ENCODE measurements at regions not wholly inside any gene's neighbourhood (a gene's known extent, or its start where the extent isn't known, plus 50 kb on each side); places are given as distances from the start of the nearest gene placed in this dataset.
A peak's percentile ranks its signal among the peaks of the same experiment; 100 is the strongest.

DNA sequence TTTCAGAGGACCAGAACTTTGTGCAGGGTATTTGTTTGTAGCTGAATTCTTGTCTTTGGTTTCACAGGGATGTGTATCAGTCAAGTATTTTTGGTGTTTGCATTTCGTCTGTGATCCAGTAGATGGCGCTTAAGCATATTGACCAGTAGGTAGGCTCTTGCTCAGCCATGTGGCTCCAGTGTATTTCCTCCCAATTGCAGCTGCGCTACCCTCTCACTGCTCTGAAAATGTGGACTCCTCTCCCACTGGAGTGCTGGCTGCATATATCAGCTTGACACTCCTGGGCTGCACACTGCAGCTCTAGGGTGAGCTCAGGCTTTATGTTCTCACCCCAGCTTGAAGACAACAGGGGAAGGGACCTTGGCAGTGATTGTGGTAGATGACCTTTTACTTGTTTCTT is 1264.3 kb upstream of the ALCAM start:
- Histone ChIP-seq H3K4me1 (no peaks in the 10 kb centered on the region), H3K27ac (no peak overlapping the region), H3K27me3 (no peaks in the 10 kb centered on the region), H3K4me3 (no peak overlapping the region), H3K36me3 (no peaks in the 10 kb centered on the region), H3K9me3 (no peaks in the 10 kb centered on the region)
- TF ChIP-seq, protein P1, sequence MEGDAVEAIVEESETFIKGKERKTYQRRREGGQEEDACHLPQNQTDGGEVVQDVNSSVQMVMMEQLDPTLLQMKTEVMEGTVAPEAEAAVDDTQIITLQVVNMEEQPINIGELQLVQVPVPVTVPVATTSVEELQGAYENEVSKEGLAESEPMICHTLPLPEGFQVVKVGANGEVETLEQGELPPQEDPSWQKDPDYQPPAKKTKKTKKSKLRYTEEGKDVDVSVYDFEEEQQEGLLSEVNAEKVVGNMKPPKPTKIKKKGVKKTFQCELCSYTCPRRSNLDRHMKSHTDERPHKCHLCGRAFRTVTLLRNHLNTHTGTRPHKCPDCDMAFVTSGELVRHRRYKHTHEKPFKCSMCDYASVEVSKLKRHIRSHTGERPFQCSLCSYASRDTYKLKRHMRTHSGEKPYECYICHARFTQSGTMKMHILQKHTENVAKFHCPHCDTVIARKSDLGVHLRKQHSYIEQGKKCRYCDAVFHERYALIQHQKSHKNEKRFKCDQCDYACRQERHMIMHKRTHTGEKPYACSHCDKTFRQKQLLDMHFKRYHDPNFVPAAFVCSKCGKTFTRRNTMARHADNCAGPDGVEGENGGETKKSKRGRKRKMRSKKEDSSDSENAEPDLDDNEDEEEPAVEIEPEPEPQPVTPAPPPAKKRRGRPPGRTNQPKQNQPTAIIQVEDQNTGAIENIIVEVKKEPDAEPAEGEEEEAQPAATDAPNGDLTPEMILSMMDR (IDR thresholded peaks at IDR 0.05) = peak in 2 of 3 experiments; percentile 11 to 26
- DNase-seq (ENCODE audit: low spot score in 2 of 2) = no peak
- intact Hi-C loops (cut with DNase I) = no loop called here

DNA sequence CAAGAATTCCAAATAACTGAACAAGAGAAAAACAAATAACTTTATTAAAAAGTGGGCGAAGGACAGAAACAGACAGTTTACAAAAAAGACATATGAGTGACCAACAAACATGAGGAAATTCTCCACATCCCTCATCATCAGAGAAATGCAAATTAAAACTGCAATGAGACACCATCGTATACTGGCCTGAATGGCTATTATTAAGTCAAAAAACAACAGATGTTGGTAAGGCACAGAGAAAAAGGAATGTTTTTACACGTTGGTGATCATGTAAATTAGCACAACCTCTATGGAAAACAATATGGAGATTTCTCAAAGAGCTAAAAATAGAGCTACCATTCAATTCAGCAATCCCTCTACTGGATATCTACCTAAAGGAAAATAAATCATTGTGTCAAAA is 1260.4 kb upstream of the ALCAM start:
- Histone ChIP-seq H3K27me3 (no peaks in the 10 kb centered on the region), H3K4me3 (no peak overlapping the region), H3K9me3 (no peaks in the 10 kb centered on the region), H3K4me1 (no peaks in the 10 kb centered on the region), H3K27ac (no peak overlapping the region), H3K36me3 (no peaks in the 10 kb centered on the region)
- intact Hi-C loops (cut with DNase I) = no loop called here
- TF ChIP-seq, protein P1 (IDR thresholded peaks at IDR 0.05) = no peak
- DNase-seq (ENCODE audit: low spot score in 2 of 2) = no peak

DNA sequence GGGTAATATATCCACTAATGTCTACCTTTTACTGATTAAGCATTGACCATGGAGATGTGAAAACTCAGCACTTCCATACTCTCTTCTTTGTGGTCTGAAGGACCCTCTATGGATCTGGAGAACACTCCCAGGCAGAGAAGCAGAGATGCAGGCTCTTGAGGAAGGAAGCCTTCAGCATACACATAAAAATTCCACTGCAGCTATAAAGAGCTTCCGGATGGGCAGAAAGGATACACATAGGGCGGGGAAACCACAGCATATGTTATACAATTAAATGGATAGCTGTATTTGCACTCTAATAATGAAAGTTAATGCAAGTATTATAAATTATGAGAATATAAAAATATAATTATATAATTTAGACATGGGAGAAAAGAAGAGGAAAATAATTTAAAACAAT is 1258.2 kb upstream of the ALCAM start:
- no peaks in the 10 kb centered on the region for H3K36me3 ChIP-seq
- no peaks in the 10 kb centered on the region for H3K4me1 ChIP-seq
- H3K27ac ChIP-seq = no peak overlapping the region
- H3K27me3 ChIP-seq = no peaks in the 10 kb centered on the region
- TF ChIP-seq, protein P1 (IDR thresholded peaks at IDR 0.05) = no peak
- no peak overlapping the region for H3K4me3 ChIP-seq
- no peaks in the 10 kb centered on the region for H3K9me3 ChIP-seq
- no peak for DNase-seq (ENCODE audit: low spot score in 2 of 2)
- intact Hi-C loops (cut with DNase I) = no loop called here

- DNase-seq (ENCODE audit: low spot score in 2 of 2) = no peak
- intact Hi-C loops (cut with DNase I) = no loop called here
- Histone ChIP-seq H3K27me3 (no peaks in the 10 kb centered on the region), H3K27ac (no peak overlapping the region), H3K36me3 (no peaks in the 10 kb centered on the region), H3K9me3 (no peaks in the 10 kb centered on the region), H3K4me3 (no peak overlapping the region), H3K4me1 (no peaks in the 10 kb centered on the region)
- TF ChIP-seq, protein P1 (IDR thresholded peaks at IDR 0.05) = no peak
Measured at GRCh38 chr3:104126463-104126862, 1240.2 kb upstream of the ALCAM start.

DNA sequence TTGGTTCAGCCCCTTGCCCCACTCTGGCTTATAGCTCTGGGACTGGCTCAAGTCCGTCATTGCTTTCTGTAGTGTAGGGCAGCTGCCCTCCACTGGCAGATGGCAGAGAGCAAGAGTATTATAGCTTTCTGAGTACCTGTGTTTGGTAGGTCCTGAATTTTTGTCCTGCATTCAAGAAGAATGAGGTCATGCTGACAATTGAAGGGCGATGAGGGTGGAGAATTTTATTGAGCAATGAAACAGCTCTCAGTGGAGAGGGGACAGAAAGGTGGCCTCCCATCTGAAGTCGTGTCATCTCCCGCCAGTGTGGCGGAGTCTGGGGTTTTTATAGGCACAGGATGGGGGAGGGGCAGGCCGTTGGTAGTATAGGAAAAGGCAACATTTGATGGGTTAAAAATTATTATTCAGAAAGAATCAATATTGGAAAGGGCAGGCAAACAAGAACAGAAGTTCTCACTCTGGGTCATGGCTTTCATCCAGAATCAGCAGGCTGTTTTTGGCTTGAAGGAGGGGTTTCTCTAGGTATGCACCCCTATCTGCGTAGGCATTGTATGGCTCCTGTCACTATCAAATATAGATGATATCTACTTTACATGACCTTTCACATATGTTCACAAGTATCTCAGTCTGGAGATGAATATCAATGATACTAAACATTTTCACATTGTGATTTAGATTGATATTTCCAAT is 1239.7 kb upstream of the ALCAM start:
- no peaks in the 10 kb centered on the region for H3K27me3 ChIP-seq
- intact Hi-C loops (cut with DNase I) = no loop called here
- H3K36me3 ChIP-seq = no peaks in the 10 kb centered on the region
- DNase-seq (ENCODE audit: low spot score in 2 of 2) = no peak
- H3K27ac ChIP-seq = no peak overlapping the region
- no peak overlapping the region for H3K4me3 ChIP-seq
- TF ChIP-seq, protein P1 (IDR thresholded peaks at IDR 0.05) = no peak
- no peaks in the 10 kb centered on the region for H3K9me3 ChIP-seq
- H3K4me1 ChIP-seq = no peaks in the 10 kb centered on the region

GRCh38 chr3:104127830-104128229 is 1238.9 kb upstream of the ALCAM start:
- Histone ChIP-seq H3K4me3 (no peak overlapping the region), H3K27ac (no peak overlapping the region), H3K27me3 (no peaks in the 10 kb centered on the region), H3K4me1 (no peaks in the 10 kb centered on the region), H3K36me3 (no peaks in the 10 kb centered on the region), H3K9me3 (no peaks in the 10 kb centered on the region)
- no peak for DNase-seq (ENCODE audit: low spot score in 2 of 2)
- intact Hi-C loops (cut with DNase I) = no loop called here
- TF ChIP-seq, protein P1 (IDR thresholded peaks at IDR 0.05) = no peak

Measured in ascending aorta (tissue), 2 donors.